HCT116 (cell line): ENCODE measurements at regions not wholly inside any gene's neighbourhood (a gene's known extent, or its start where the extent isn't known, plus 50 kb on each side); places are given as distances from the start of the nearest gene placed in this dataset.

Experiments
- CEBPB ChIP-seq: IDR thresholded peaks from 2 replicates; pipeline ENCODE4 v1.6.1; 2012; ENCODE audit warnings: low read depth
- EZH2 ChIP-seq: fragments of 200-600 bp; sonication (generic); IDR thresholded peaks from 2 replicates; pipeline ENCODE4 v1.6.1; 2017; ENCODE audit warnings: antibody characterized with exemption, mixed run types
- EZH2phosphoT487 ChIP-seq: fragments of 200-600 bp; IDR thresholded peaks from 2 replicates; pipeline ENCODE4 v1.6.1; 2018; ENCODE audit warnings: antibody characterized with exemption, borderline replicate concordance
- POLR2A ChIP-seq: IDR thresholded peaks from 2 replicates; pipeline ENCODE4 v1.7.0; 2011; ENCODE audit warnings: borderline replicate concordance; ENCODE audit not compliant: insufficient read depth, insufficient read length; ENCODE audit errors: extremely low read depth
- RAD21 ChIP-seq: IDR thresholded peaks from 2 replicates; pipeline ENCODE4 v1.6.1; 2012; ENCODE audit warnings: low read depth, mild to moderate bottlenecking
- TCF7L2 ChIP-seq: IDR thresholded peaks from 2 replicates; pipeline ENCODE4 v1.7.0; 2011; ENCODE audit warnings: borderline replicate concordance, inconsistent platforms; ENCODE audit not compliant: insufficient read depth, insufficient read length; ENCODE audit errors: extremely low read depth
- YY1 ChIP-seq: IDR thresholded peaks from 2 replicates; pipeline ENCODE4 v1.6.1; 2011; ENCODE audit warnings: low read length, low read depth, moderate library complexity, mild to moderate bottlenecking; ENCODE audit not compliant: insufficient replicate concordance; ENCODE audit errors: extremely low read depth
- ZFX ChIP-seq: fragments of 450-650 bp; IDR thresholded peaks from 2 replicates; pipeline ENCODE4 v1.6.1; 2017
- TF ChIP-seq, protein P1 (sequence below), 3 experiments: fragments of 200-600 bp in 1 of 3; sonication (generic) in 1 of 3; IDR thresholded peaks in 2 of 3; conservative IDR thresholded peaks in 1 of 3; 2 replicates each; pipeline ENCODE4 v1.5.1; 2012 to 2017; ENCODE audit warnings: low read depth in 2 of 3, low read length in 2 of 3, antibody characterized with exemption in 1 of 3, borderline replicate concordance in 1 of 3, control low read depth in 1 of 3, mild to moderate bottlenecking in 1 of 3, mixed read lengths in 1 of 3, mixed run types in 1 of 3, moderate library complexity in 1 of 3; ENCODE audit not compliant: insufficient read depth in 1 of 3

DNA sequence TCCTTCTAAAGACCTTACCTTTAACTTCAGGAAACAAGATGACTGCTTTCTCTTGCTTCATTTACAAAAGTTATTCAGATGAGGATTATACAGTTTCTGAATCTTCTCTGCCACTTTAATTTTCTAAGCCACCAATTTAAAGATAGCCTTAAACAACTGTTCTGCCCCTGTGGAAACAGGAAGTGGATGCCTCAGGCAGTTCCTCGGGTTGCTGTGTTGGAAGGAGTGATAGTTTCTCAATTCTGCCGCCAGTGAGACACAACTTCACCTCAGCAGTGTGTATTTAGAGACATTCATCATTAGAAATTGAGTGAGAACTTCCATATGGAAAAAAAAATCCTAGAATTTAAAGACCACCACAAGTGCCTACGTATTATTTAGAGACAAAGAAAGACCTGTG lies 475.1 kb upstream of the WWC1 start:
- TF ChIP-seq, protein P1, sequence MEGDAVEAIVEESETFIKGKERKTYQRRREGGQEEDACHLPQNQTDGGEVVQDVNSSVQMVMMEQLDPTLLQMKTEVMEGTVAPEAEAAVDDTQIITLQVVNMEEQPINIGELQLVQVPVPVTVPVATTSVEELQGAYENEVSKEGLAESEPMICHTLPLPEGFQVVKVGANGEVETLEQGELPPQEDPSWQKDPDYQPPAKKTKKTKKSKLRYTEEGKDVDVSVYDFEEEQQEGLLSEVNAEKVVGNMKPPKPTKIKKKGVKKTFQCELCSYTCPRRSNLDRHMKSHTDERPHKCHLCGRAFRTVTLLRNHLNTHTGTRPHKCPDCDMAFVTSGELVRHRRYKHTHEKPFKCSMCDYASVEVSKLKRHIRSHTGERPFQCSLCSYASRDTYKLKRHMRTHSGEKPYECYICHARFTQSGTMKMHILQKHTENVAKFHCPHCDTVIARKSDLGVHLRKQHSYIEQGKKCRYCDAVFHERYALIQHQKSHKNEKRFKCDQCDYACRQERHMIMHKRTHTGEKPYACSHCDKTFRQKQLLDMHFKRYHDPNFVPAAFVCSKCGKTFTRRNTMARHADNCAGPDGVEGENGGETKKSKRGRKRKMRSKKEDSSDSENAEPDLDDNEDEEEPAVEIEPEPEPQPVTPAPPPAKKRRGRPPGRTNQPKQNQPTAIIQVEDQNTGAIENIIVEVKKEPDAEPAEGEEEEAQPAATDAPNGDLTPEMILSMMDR (IDR thresholded peaks at IDR 0.05 in 2 of 3, conservative IDR thresholded peaks at IDR 0.05 in 1 of 3; ENCODE audit: borderline replicate concordance in 1 of 3, insufficient read depth in 1 of 3, low read depth in 2 of 3, low read length in 2 of 3), result no peak
- TF ChIP-seq RAD21 (no peak), POLR2A (no peak), TCF7L2 (no peak), YY1 (no peak), CEBPB (no peak), EZH2 (no peak), EZH2phosphoT487 (no peak), ZFX (no peak)
